OCI-LY3 (cell line): ENCODE measurements at regions not wholly inside any gene's neighbourhood (a gene's known extent, or its start where the extent isn't known, plus 50 kb on each side); places are given as distances from the start of the nearest gene placed in this dataset.

Experiments used
- EZH2phosphoT487 ChIP-seq: fragments of 200-600 bp; shearing (Covaris generic); IDR thresholded peaks from 2 replicates; pipeline ENCODE4 v1.6.1; 2018; ENCODE audit warnings: antibody characterized with exemption, mixed run types, low read depth
- TF ChIP-seq, protein P1 (sequence below): fragments of 200-600, 300-600 bp; sonication (generic); IDR thresholded peaks from 2 replicates; pipeline ENCODE4 v1.5.1; 2014; ENCODE audit warnings: antibody characterized with exemption, low read length, low read depth

GRCh38 chr5:97980291-97980690 lies 793.2 kb upstream of the RGMB start:
- TF ChIP-seq, protein P1, sequence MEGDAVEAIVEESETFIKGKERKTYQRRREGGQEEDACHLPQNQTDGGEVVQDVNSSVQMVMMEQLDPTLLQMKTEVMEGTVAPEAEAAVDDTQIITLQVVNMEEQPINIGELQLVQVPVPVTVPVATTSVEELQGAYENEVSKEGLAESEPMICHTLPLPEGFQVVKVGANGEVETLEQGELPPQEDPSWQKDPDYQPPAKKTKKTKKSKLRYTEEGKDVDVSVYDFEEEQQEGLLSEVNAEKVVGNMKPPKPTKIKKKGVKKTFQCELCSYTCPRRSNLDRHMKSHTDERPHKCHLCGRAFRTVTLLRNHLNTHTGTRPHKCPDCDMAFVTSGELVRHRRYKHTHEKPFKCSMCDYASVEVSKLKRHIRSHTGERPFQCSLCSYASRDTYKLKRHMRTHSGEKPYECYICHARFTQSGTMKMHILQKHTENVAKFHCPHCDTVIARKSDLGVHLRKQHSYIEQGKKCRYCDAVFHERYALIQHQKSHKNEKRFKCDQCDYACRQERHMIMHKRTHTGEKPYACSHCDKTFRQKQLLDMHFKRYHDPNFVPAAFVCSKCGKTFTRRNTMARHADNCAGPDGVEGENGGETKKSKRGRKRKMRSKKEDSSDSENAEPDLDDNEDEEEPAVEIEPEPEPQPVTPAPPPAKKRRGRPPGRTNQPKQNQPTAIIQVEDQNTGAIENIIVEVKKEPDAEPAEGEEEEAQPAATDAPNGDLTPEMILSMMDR = no peak
- TF ChIP-seq EZH2phosphoT487 = no peak
